ENCODE measurements at regions not wholly inside any gene's neighbourhood (a gene's known extent, or its start where the extent isn't known, plus 50 kb on each side); places are given as distances from the start of the nearest gene placed in this dataset.

- DNase-seq, result no peak
These were observed 53.1 kb downstream of the CH25H start for GRCh38 chr10:89153971-89154370.

GRCh38 chr10:89153116-89153515 is 54.0 kb downstream of the CH25H start:
- no peak for DNase-seq

GRCh38 chr10:89151857-89152256 is 55.3 kb downstream of the CH25H start:
- DNase-seq, result no peak

- no peak for DNase-seq
These were observed 59.1 kb downstream of the CH25H start for GRCh38 chr10:89148061-89148460.

- DNase-seq, result no peak
These were observed 59.9 kb downstream of the CH25H start for GRCh38 chr10:89147256-89147655.

GRCh38 chr10:89144836-89145235 is 62.3 kb downstream of the CH25H start:
- no peak for DNase-seq

GRCh38 chr10:89142590-89142989 is 64.5 kb downstream of the CH25H start:
- no peak for DNase-seq

GRCh38 chr10:89138755-89139490 is 68.2 kb downstream of the CH25H start:
- no peak for DNase-seq

GRCh38 chr10:89134963-89135362 is 72.2 kb downstream of the CH25H start:
- DNase-seq, result no peak

- DNase-seq, result no peak
These were observed 77.2 kb downstream of the CH25H start for GRCh38 chr10:89129911-89130310.

- DNase-seq, result no peak
These were observed 84.6 kb downstream of the CH25H start for GRCh38 chr10:89122433-89123051.

GRCh38 chr10:89121764-89122020 is 85.4 kb downstream of the CH25H start:
- DNase-seq, result no peak

- no peak for DNase-seq
These were observed 86.0 kb downstream of the CH25H start for GRCh38 chr10:89120931-89121763.

GRCh38 chr10:89119651-89120050 is 87.5 kb downstream of the CH25H start:
- DNase-seq, result no peak

GRCh38 chr10:89118091-89118490 is 89.0 kb downstream of the CH25H start:
- DNase-seq, result no peak

- DNase-seq, result no peak
These were observed 91.1 kb downstream of the CH25H start for GRCh38 chr10:89115876-89116627.

GRCh38 chr10:89114846-89115625 is 92.1 kb downstream of the CH25H start:
- no peak for DNase-seq

- no peak for DNase-seq
These were observed 104.4 kb downstream of the CH25H start for GRCh38 chr10:89102735-89103134.

GRCh38 chr10:89101943-89102342 is 105.2 kb downstream of the CH25H start:
- no peak for DNase-seq

GRCh38 chr10:89100680-89101079 is 106.4 kb downstream of the CH25H start:
- no peak for DNase-seq

GRCh38 chr10:89097226-89097625 is 106.6 kb downstream of the FAS start:
- DNase-seq, result no peak

- DNase-seq, result no peak
These were observed 105.2 kb downstream of the FAS start for GRCh38 chr10:89095701-89096391.
